Gastroesophageal sphincter (tissue), 3 donors: ENCODE measurements at regions not wholly inside any gene's neighbourhood (a gene's known extent, or its start where the extent isn't known, plus 50 kb on each side); places are given as distances from the start of the nearest gene placed in this dataset.

Experiments
- POLR2A ChIP-seq, 2 donors: fragments of 450-650 bp; IDR thresholded peaks; one replicate each; pipeline ENCODE4 v1.6.1; 2017; ENCODE audit warnings: antibody characterized with exemption in 2 of 2, mild to moderate bottlenecking in 2 of 2, moderate library complexity in 1 of 2
- TF ChIP-seq, protein P1 (sequence below), 4 experiments: fragments of 200-600 bp in 2 of 4; fragments of 450-650 bp in 2 of 4; sonication (generic) in 1 of 4; IDR thresholded peaks; one replicate each; pipeline ENCODE4 v1.5.1; 2017 to 2019; ENCODE audit warnings: antibody characterized with exemption in 4 of 4, mild to moderate bottlenecking in 2 of 4, moderate library complexity in 2 of 4

DNA sequence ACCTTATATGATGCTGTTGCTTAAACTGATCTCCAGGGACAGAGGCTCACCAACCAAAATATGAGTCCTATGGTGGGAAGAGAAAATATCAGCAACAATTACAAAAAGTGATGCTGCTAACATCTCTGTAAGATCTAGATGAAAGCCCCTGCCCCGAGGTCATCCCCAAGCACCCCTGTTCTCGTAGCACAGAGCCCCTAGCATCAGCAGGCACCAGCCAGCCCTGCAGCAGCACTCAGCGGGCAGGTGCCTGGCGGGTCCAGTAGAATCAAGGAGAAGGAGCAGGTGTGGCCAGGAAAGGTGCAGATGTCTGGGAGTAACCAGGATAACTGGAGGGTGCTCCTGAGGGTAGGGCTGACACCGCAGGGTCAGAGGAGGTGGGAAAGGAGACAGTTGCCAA, 474.2 kb upstream of the MYT1L start:
- TF ChIP-seq, protein P1, sequence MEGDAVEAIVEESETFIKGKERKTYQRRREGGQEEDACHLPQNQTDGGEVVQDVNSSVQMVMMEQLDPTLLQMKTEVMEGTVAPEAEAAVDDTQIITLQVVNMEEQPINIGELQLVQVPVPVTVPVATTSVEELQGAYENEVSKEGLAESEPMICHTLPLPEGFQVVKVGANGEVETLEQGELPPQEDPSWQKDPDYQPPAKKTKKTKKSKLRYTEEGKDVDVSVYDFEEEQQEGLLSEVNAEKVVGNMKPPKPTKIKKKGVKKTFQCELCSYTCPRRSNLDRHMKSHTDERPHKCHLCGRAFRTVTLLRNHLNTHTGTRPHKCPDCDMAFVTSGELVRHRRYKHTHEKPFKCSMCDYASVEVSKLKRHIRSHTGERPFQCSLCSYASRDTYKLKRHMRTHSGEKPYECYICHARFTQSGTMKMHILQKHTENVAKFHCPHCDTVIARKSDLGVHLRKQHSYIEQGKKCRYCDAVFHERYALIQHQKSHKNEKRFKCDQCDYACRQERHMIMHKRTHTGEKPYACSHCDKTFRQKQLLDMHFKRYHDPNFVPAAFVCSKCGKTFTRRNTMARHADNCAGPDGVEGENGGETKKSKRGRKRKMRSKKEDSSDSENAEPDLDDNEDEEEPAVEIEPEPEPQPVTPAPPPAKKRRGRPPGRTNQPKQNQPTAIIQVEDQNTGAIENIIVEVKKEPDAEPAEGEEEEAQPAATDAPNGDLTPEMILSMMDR (IDR thresholded peaks at IDR 0.05), result no peak
- TF ChIP-seq POLR2A (IDR thresholded peaks at IDR 0.05), result no peak
